ENCODE measurements at regions not wholly inside any gene's neighbourhood (a gene's known extent, or its start where the extent isn't known, plus 50 kb on each side); places are given as distances from the start of the nearest gene placed in this dataset.

- H3K9ac ChIP-seq (ENCODE audit: low read length), result no peak overlapping the region
- no peak overlapping the region for H3K4me2 ChIP-seq (ENCODE audit: low read length, poor library complexity, severe bottlenecking)
- H3K14ac ChIP-seq (ENCODE audit: low read length in 2 of 2), result no peak overlapping the region
- H4K8ac ChIP-seq (ENCODE audit: low read length), result no peak overlapping the region
- H2BK5ac ChIP-seq (ENCODE audit: low read depth, low read length, poor library complexity, severe bottlenecking), result no peak overlapping the region
- no peaks in the 10 kb centered on the region for H3K4me1 ChIP-seq (ENCODE audit: control insufficient read depth, insufficient read depth, low read depth, low read length)
- no peak overlapping the region for H4K91ac ChIP-seq (ENCODE audit: low read length)
- DNase-seq, result no peak
- H3K23ac ChIP-seq (ENCODE audit: low read length in 2 of 2), result no peak overlapping the region
- H3K79me1 ChIP-seq (replicated peaks; ENCODE audit: low read length, poor library complexity, severe bottlenecking), result no peaks in the 10 kb centered on the region
- no peaks in the 10 kb centered on the region for H3K9me3 ChIP-seq (ENCODE audit: control insufficient read depth, low read length)
- no peak overlapping the region for H2BK15ac ChIP-seq (ENCODE audit: low read depth, poor library complexity, severe bottlenecking)
- H3K27me3 ChIP-seq (ENCODE audit: control insufficient read depth in 1 of 2, insufficient read depth in 1 of 2, low read length in 2 of 2), result no peaks in the 10 kb centered on the region
- no peak overlapping the region for H3K18ac ChIP-seq (ENCODE audit: low read depth in 1 of 2, low read length in 2 of 2)
- H3K4ac ChIP-seq (ENCODE audit: low read depth in 1 of 2, low read length in 2 of 2), result no peak overlapping the region
- H3K4me3 ChIP-seq (ENCODE audit: insufficient read depth in 1 of 2, low read depth in 1 of 2, low read length in 2 of 2), result no peak overlapping the region
- H2BK12ac ChIP-seq (ENCODE audit: low read length in 2 of 2), result no peak overlapping the region
- no peak overlapping the region for H3K27ac ChIP-seq (ENCODE audit: low read length, poor library complexity, severe bottlenecking)
- no peak overlapping the region for H2BK120ac ChIP-seq (ENCODE audit: low read depth, low read length)
- no peak overlapping the region for H2AK5ac ChIP-seq (ENCODE audit: low read length, severe bottlenecking)
- no peak overlapping the region for H2AFZ ChIP-seq (ENCODE audit: low read depth, low read length)
- H3K36me3 ChIP-seq (ENCODE audit: control insufficient read depth in 1 of 2, insufficient read depth in 2 of 2, low read depth in 1 of 2, low read length in 2 of 2), result no peaks in the 10 kb centered on the region
These were observed 92.6 kb downstream of the CENPW start for GRCh38 chr6:126432564-126432963.

- H4K8ac ChIP-seq (ENCODE audit: low read length), result no peak overlapping the region
- H3K4me3 ChIP-seq (ENCODE audit: insufficient read depth in 1 of 2, low read depth in 1 of 2, low read length in 2 of 2), result no peak overlapping the region
- H2BK12ac ChIP-seq (ENCODE audit: low read length in 2 of 2), result no peak overlapping the region
- no peaks in the 10 kb centered on the region for H3K9me3 ChIP-seq (ENCODE audit: control insufficient read depth, low read length)
- H2BK5ac ChIP-seq (ENCODE audit: low read depth, low read length, poor library complexity, severe bottlenecking), result no peak overlapping the region
- H3K14ac ChIP-seq (ENCODE audit: low read length in 2 of 2), result no peak overlapping the region
- no peak overlapping the region for H2AK5ac ChIP-seq (ENCODE audit: low read length, severe bottlenecking)
- H3K9ac ChIP-seq (ENCODE audit: low read length), result no peak overlapping the region
- no peak for DNase-seq
- H3K23ac ChIP-seq (ENCODE audit: low read length in 2 of 2), result no peak overlapping the region
- no peak overlapping the region for H3K4ac ChIP-seq (ENCODE audit: low read depth in 1 of 2, low read length in 2 of 2)
- H2BK120ac ChIP-seq (ENCODE audit: low read depth, low read length), result no peak overlapping the region
- no peak overlapping the region for H3K27ac ChIP-seq (ENCODE audit: low read length, poor library complexity, severe bottlenecking)
- no peak overlapping the region for H3K18ac ChIP-seq (ENCODE audit: low read depth in 1 of 2, low read length in 2 of 2)
- H3K79me1 ChIP-seq (replicated peaks; ENCODE audit: low read length, poor library complexity, severe bottlenecking), result no peaks in the 10 kb centered on the region
- H2AFZ ChIP-seq (ENCODE audit: low read depth, low read length), result no peak overlapping the region
- H3K27me3 ChIP-seq (ENCODE audit: control insufficient read depth in 1 of 2, insufficient read depth in 1 of 2, low read length in 2 of 2), result no peaks in the 10 kb centered on the region
- H3K36me3 ChIP-seq (ENCODE audit: control insufficient read depth in 1 of 2, insufficient read depth in 2 of 2, low read depth in 1 of 2, low read length in 2 of 2), result no peaks in the 10 kb centered on the region
- no peak overlapping the region for H2BK15ac ChIP-seq (ENCODE audit: low read depth, poor library complexity, severe bottlenecking)
- H3K4me1 ChIP-seq (ENCODE audit: control insufficient read depth, insufficient read depth, low read depth, low read length), result no peaks in the 10 kb centered on the region
- no peak overlapping the region for H3K4me2 ChIP-seq (ENCODE audit: low read length, poor library complexity, severe bottlenecking)
- no peak overlapping the region for H4K91ac ChIP-seq (ENCODE audit: low read length)
These were observed 94.0 kb downstream of the CENPW start for GRCh38 chr6:126433927-126434326.

- DNase-seq, result no peak
- no peaks in the 10 kb centered on the region for H3K4me1 ChIP-seq (ENCODE audit: control insufficient read depth, insufficient read depth, low read depth, low read length)
These were observed 97.3 kb downstream of the CENPW start for GRCh38 chr6:126437205-126437604.

GRCh38 chr6:126439040-126439439 is 99.1 kb downstream of the CENPW start:
- Histone ChIP-seq H2AFZ (ENCODE audit: low read depth, low read length) (no peak overlapping the region), H3K9ac (ENCODE audit: low read length) (no peak overlapping the region), H3K27ac (ENCODE audit: low read length, poor library complexity, severe bottlenecking) (no peak overlapping the region), H4K8ac (ENCODE audit: low read length) (no peak overlapping the region), H3K18ac (ENCODE audit: low read depth in 1 of 2, low read length in 2 of 2) (no peak overlapping the region), H3K14ac (ENCODE audit: low read length in 2 of 2) (no peak overlapping the region), H4K91ac (ENCODE audit: low read length) (no peak overlapping the region), H3K4ac (ENCODE audit: low read depth in 1 of 2, low read length in 2 of 2) (no peak overlapping the region), H2AK5ac (ENCODE audit: low read length, severe bottlenecking) (no peak overlapping the region), H3K36me3 (ENCODE audit: control insufficient read depth in 1 of 2, insufficient read depth in 2 of 2, low read depth in 1 of 2, low read length in 2 of 2) (no peaks in the 10 kb centered on the region), H3K4me2 (ENCODE audit: low read length, poor library complexity, severe bottlenecking) (no peak overlapping the region), H3K4me1 (ENCODE audit: control insufficient read depth, insufficient read depth, low read depth, low read length) (no peaks in the 10 kb centered on the region), H2BK120ac (ENCODE audit: low read depth, low read length) (no peak overlapping the region), H3K27me3 (ENCODE audit: control insufficient read depth in 1 of 2, insufficient read depth in 1 of 2, low read length in 2 of 2) (no peaks in the 10 kb centered on the region), H3K4me3 (ENCODE audit: insufficient read depth in 1 of 2, low read depth in 1 of 2, low read length in 2 of 2) (no peak overlapping the region), H3K79me1 (replicated peaks; ENCODE audit: low read length, poor library complexity, severe bottlenecking) (no peaks in the 10 kb centered on the region), H2BK15ac (ENCODE audit: low read depth, poor library complexity, severe bottlenecking) (no peak overlapping the region), H2BK5ac (ENCODE audit: low read depth, low read length, poor library complexity, severe bottlenecking) (no peak overlapping the region), H3K23ac (ENCODE audit: low read length in 2 of 2) (no peak overlapping the region), H3K9me3 (ENCODE audit: control insufficient read depth, low read length) (no peaks in the 10 kb centered on the region), H2BK12ac (ENCODE audit: low read length in 2 of 2) (no peak overlapping the region)
- WGBS, result 73% methylated on average over 1 of the region's 1 CpG
- DNase-seq, result no peak

More at GRCh38 chr6:126437205-126437604, 97.3 kb downstream of the CENPW start:
- no peak overlapping the region for H3K27ac ChIP-seq (ENCODE audit: low read length, poor library complexity, severe bottlenecking)
- no peak overlapping the region for H3K14ac ChIP-seq (ENCODE audit: low read length in 2 of 2)
- H3K9me3 ChIP-seq (ENCODE audit: control insufficient read depth, low read length), result no peaks in the 10 kb centered on the region
- no peak overlapping the region for H3K23ac ChIP-seq (ENCODE audit: low read length in 2 of 2)
- no peak overlapping the region for H2BK15ac ChIP-seq (ENCODE audit: low read depth, poor library complexity, severe bottlenecking)
- H2BK120ac ChIP-seq (ENCODE audit: low read depth, low read length), result no peak overlapping the region
- no peaks in the 10 kb centered on the region for H3K79me1 ChIP-seq (replicated peaks; ENCODE audit: low read length, poor library complexity, severe bottlenecking)
- H2BK12ac ChIP-seq (ENCODE audit: low read length in 2 of 2), result no peak overlapping the region
- no peak overlapping the region for H2BK5ac ChIP-seq (ENCODE audit: low read depth, low read length, poor library complexity, severe bottlenecking)
- no peak overlapping the region for H3K4me3 ChIP-seq (ENCODE audit: insufficient read depth in 1 of 2, low read depth in 1 of 2, low read length in 2 of 2)
- no peak overlapping the region for H4K8ac ChIP-seq (ENCODE audit: low read length)
- H3K4ac ChIP-seq (ENCODE audit: low read depth in 1 of 2, low read length in 2 of 2), result no peak overlapping the region
- H4K91ac ChIP-seq (ENCODE audit: low read length), result no peak overlapping the region
- no peak overlapping the region for H3K18ac ChIP-seq (ENCODE audit: low read depth in 1 of 2, low read length in 2 of 2)
- H3K4me2 ChIP-seq (ENCODE audit: low read length, poor library complexity, severe bottlenecking), result no peak overlapping the region
- no peak overlapping the region for H3K9ac ChIP-seq (ENCODE audit: low read length)
- no peaks in the 10 kb centered on the region for H3K36me3 ChIP-seq (ENCODE audit: control insufficient read depth in 1 of 2, insufficient read depth in 2 of 2, low read depth in 1 of 2, low read length in 2 of 2)
- no peaks in the 10 kb centered on the region for H3K27me3 ChIP-seq (ENCODE audit: control insufficient read depth in 1 of 2, insufficient read depth in 1 of 2, low read length in 2 of 2)
- H2AFZ ChIP-seq (ENCODE audit: low read depth, low read length), result no peak overlapping the region
- H2AK5ac ChIP-seq (ENCODE audit: low read length, severe bottlenecking), result no peak overlapping the region

Data from mesenchymal stem cell (in vitro differentiated cells and primary cell).